Cardiac muscle cell (in vitro differentiated cells and primary cell): ENCODE measurements at regions not wholly inside any gene's neighbourhood (a gene's known extent, or its start where the extent isn't known, plus 50 kb on each side); places are given as distances from the start of the nearest gene placed in this dataset.

Experiments used
- DNase-seq, 2 donors: peaks; one replicate each; pipeline versions ENCODE4 v3.0.0 to v3.0.0-alpha.2; 2010 to 2017; ENCODE audit warnings: low read depth in 1 of 2, low spot score in 1 of 2
- H3K27ac ChIP-seq: fragments of 200-600 bp; sonication (generic); 2 replicates; pipeline ENCODE4 v1.5.1; 2016
- H3K27me3 ChIP-seq: fragments of 200-600 bp; sonication (generic); 2 replicates; pipeline ENCODE4 v1.6.0; 2016; ENCODE audit warnings: control low read depth
- H3K36me3 ChIP-seq: fragments of 200-600 bp; sonication (generic); 2 replicates; pipeline ENCODE4 v1.5.1; 2016; ENCODE audit warnings: control low read depth
- H3K4me1 ChIP-seq: fragments of 200-600 bp; sonication (generic); 2 replicates; pipeline ENCODE4 v1.8.1; 2017; ENCODE audit warnings: low read depth, mild to moderate bottlenecking, mixed run types
- H3K4me3 ChIP-seq: fragments of 200-600 bp; sonication (generic); 2 replicates; pipeline ENCODE4 v1.5.1; 2016; ENCODE audit warnings: mild to moderate bottlenecking
- H3K9me3 ChIP-seq: fragments of 200-600 bp; sonication (generic); 2 replicates; pipeline ENCODE4 v1.5.1; 2017; ENCODE audit warnings: low read depth, mild to moderate bottlenecking, control low read depth
- TF ChIP-seq, protein P1 (sequence below): IDR thresholded peaks from 2 replicates; pipeline ENCODE4 v1.5.1; 2012; ENCODE audit warnings: low read depth, mild to moderate bottlenecking, low read length

GRCh38 chr7:47103498-47104205, 478.3 kb downstream of the TNS3 start:
- no peak for DNase-seq
- TF ChIP-seq, protein P1, sequence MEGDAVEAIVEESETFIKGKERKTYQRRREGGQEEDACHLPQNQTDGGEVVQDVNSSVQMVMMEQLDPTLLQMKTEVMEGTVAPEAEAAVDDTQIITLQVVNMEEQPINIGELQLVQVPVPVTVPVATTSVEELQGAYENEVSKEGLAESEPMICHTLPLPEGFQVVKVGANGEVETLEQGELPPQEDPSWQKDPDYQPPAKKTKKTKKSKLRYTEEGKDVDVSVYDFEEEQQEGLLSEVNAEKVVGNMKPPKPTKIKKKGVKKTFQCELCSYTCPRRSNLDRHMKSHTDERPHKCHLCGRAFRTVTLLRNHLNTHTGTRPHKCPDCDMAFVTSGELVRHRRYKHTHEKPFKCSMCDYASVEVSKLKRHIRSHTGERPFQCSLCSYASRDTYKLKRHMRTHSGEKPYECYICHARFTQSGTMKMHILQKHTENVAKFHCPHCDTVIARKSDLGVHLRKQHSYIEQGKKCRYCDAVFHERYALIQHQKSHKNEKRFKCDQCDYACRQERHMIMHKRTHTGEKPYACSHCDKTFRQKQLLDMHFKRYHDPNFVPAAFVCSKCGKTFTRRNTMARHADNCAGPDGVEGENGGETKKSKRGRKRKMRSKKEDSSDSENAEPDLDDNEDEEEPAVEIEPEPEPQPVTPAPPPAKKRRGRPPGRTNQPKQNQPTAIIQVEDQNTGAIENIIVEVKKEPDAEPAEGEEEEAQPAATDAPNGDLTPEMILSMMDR, result no peak
- Histone ChIP-seq H3K9me3 (no peaks in the 10 kb centered on the region), H3K36me3 (no peaks in the 10 kb centered on the region), H3K4me3 (no peak overlapping the region), H3K27ac (no peak overlapping the region), H3K4me1 (no peaks in the 10 kb centered on the region), H3K27me3 (no peaks in the 10 kb centered on the region)

- TF ChIP-seq, protein P1, result no peak
- Histone ChIP-seq H3K27ac (no peak overlapping the region), H3K4me3 (no peak overlapping the region)
Observed at GRCh38 chr7:47102331-47102841, 479.5 kb downstream of the TNS3 start.

GRCh38 chr7:47100817-47101435, 481.0 kb downstream of the TNS3 start:
- Histone ChIP-seq H3K9me3 (no peaks in the 10 kb centered on the region), H3K27me3 (no peaks in the 10 kb centered on the region), H3K36me3 (no peaks in the 10 kb centered on the region), H3K4me3 (no peak overlapping the region), H3K27ac (no peak overlapping the region), H3K4me1 (no peaks in the 10 kb centered on the region)
- peak; percentile 54 to 84 for DNase-seq
- TF ChIP-seq, protein P1, result peak; percentile 85

More at GRCh38 chr7:47102331-47102841, 479.5 kb downstream of the TNS3 start:
- Histone ChIP-seq H3K9me3 (no peaks in the 10 kb centered on the region), H3K36me3 (no peaks in the 10 kb centered on the region), H3K27me3 (no peaks in the 10 kb centered on the region), H3K4me1 (no peaks in the 10 kb centered on the region)
- no peak for DNase-seq

DNA sequence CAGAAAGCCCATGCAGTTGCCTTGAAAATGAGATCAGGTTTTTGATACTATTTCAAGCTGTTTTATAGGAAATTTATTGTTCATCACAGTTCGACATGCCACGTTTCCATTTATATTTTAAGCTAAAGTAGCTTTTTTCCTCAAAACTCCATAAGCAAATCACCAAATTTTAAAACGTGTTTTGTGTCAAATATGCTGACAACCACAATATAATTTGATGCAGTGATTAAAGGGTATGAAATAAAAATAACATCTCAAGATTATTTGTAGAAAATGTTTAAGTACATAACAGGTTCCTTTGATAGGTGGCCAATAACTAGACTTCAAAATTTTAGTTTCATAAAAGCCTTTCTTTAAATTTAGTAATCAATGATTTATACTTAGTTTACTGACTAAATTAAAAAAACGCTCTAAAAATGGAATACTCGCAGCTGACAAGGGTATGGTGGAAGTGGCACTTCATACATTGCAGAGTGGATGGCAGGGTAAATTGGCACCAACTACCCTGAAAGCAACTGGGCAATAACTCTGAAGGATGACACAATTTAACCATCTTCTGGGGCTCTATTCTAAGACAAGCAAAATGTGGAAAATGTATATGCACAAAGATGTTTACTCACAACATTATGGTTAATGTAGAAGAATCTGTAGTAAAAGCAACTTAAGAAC, 481.6 kb downstream of the TNS3 start:
- no peaks in the 10 kb centered on the region for H3K36me3 ChIP-seq
- DNase-seq, result no peak
- TF ChIP-seq, protein P1, result no peak
- no peak overlapping the region for H3K4me3 ChIP-seq
- H3K4me1 ChIP-seq, result no peaks in the 10 kb centered on the region
- no peaks in the 10 kb centered on the region for H3K9me3 ChIP-seq
- no peak overlapping the region for H3K27ac ChIP-seq
- no peaks in the 10 kb centered on the region for H3K27me3 ChIP-seq

- no peak overlapping the region for H3K4me3 ChIP-seq
- H3K27ac ChIP-seq, result no peak overlapping the region
- no peaks in the 10 kb centered on the region for H3K27me3 ChIP-seq
- H3K4me1 ChIP-seq, result no peaks in the 10 kb centered on the region
- no peaks in the 10 kb centered on the region for H3K9me3 ChIP-seq
- no peaks in the 10 kb centered on the region for H3K36me3 ChIP-seq
- DNase-seq, result no peak
- TF ChIP-seq, protein P1, result no peak
Observed at GRCh38 chr7:47097431-47097830, 484.5 kb downstream of the TNS3 start.
